Left lobe of liver (tissue), 2 donors: ENCODE measurements at regions not wholly inside any gene's neighbourhood (a gene's known extent, or its start where the extent isn't known, plus 50 kb on each side); places are given as distances from the start of the nearest gene placed in this dataset.
"Not testable (repeated sequence)": the region's sequence is repeated elsewhere in the genome, so short reads cannot be mapped to it uniquely, and the experiment has no call there.

ENCODE experiments used
- ATAC-seq: fragments of 200-7000 bp; cut with Tn5 transposase; one replicate; pipeline ENCODE4 v1.9.1; 2020; ENCODE audit warnings: mild to moderate bottlenecking, moderate library complexity
- DNase-seq: peaks from one replicate; pipeline ENCODE4 v3.0.0-alpha.2; 2020; ENCODE audit warnings: low spot score
- donor health status: DM: no; HTN: no; CAD: no; lungs with moderate emphysema.
- donor health status: DM: no; HTN: yes; CAD: no.

GRCh38 chr19:56976995-56977906 is 136.7 kb upstream of the PEG3 start:
- ATAC-seq: no peak

GRCh38 chr19:56978023-56978565 is 137.6 kb upstream of the PEG3 start:
- no peak for DNase-seq
- ATAC-seq: no peak

More at GRCh38 chr19:56976995-56977906, 136.7 kb upstream of the PEG3 start:
- no peak for DNase-seq

GRCh38 chr19:56980326-56980725 is 139.5 kb upstream of the USP29 start:
- not testable (repeated sequence) for DNase-seq, ATAC-seq

- DNase-seq (no peak), ATAC-seq (no peak)
Measured at GRCh38 chr19:56980906-56981305, 138.9 kb upstream of the USP29 start.

GRCh38 chr19:56981440-56981839 is 138.3 kb upstream of the USP29 start:
- ATAC-seq, DNase-seq: not testable (repeated sequence)

GRCh38 chr19:56983171-56983570 is 136.6 kb upstream of the USP29 start:
- no peak for DNase-seq
- ATAC-seq: no peak

GRCh38 chr19:56983804-56984203 is 136.0 kb upstream of the USP29 start:
- DNase-seq (no peak), ATAC-seq (no peak)

- ATAC-seq: no peak
- no peak for DNase-seq
Measured at GRCh38 chr19:56986386-56986785, 133.4 kb upstream of the USP29 start.

- no peak for DNase-seq
- ATAC-seq: no peak
Measured at GRCh38 chr19:56987184-56987583, 132.6 kb upstream of the USP29 start.

- no peak for DNase-seq
- no peak for ATAC-seq
Measured at GRCh38 chr19:56988299-56988698, 131.5 kb upstream of the USP29 start.

GRCh38 chr19:56991912-56992311 is 127.9 kb upstream of the USP29 start:
- no peak for ATAC-seq
- no peak for DNase-seq

GRCh38 chr19:56993851-56994250 is 125.9 kb upstream of the USP29 start:
- ATAC-seq: no peak
- no peak for DNase-seq

GRCh38 chr19:56994251-56995017 is 125.4 kb upstream of the USP29 start:
- ATAC-seq (no peak), DNase-seq (no peak)

- no peak for ATAC-seq
- DNase-seq: no peak
Measured at GRCh38 chr19:56995303-56995702, 124.5 kb upstream of the USP29 start.

GRCh38 chr19:57002195-57002601 is 117.6 kb upstream of the USP29 start:
- ATAC-seq: no peak
- no peak for DNase-seq

GRCh38 chr19:57002710-57003109 is 117.1 kb upstream of the USP29 start:
- DNase-seq: no peak
- ATAC-seq: no peak

- ATAC-seq (no peak), DNase-seq (no peak)
Measured at GRCh38 chr19:57004418-57004817, 115.4 kb upstream of the USP29 start.

- ATAC-seq: no peak
- DNase-seq: no peak
Measured at GRCh38 chr19:57008432-57008831, 111.4 kb upstream of the USP29 start.

GRCh38 chr19:57010541-57010940 is 109.2 kb upstream of the USP29 start:
- ATAC-seq: no peak
- DNase-seq: no peak

- DNase-seq: no peak
Measured at GRCh38 chr19:57016076-57016475, 103.7 kb upstream of the USP29 start.

GRCh38 chr19:57016491-57016890 is 103.3 kb upstream of the USP29 start:
- ATAC-seq (no peak), DNase-seq (peak; percentile 32)

More at GRCh38 chr19:57016076-57016475, 103.7 kb upstream of the USP29 start:
- no peak for ATAC-seq

GRCh38 chr19:57025491-57025890 is 94.3 kb upstream of the USP29 start:
- DNase-seq: no peak

More at GRCh38 chr19:57025491-57025890, 94.3 kb upstream of the USP29 start:
- no peak for ATAC-seq
